ENCODE measurements at regions not wholly inside any gene's neighbourhood (a gene's known extent, or its start where the extent isn't known, plus 50 kb on each side); places are given as distances from the start of the nearest gene placed in this dataset.

DNA sequence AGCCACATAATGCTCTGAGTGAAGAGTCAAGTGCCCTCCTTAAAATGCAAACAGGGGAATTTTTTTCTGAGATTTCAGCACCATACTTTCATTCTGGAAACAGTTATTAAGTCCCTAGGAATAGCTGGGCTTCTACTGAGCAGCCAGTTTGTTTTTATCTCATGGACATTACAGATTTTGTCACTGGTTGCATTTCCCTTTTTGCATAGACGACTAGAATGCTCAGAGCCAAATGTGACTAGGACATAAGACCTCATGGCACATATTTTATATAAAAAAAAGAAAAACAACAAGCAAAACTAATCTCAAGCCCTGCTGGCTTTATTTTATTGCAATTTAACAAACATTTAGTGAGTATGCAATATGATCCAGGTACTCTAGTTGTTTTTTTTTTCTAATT is 112.7 kb upstream of the NANOGP8 start:
- no peak for TF ChIP-seq YY1 (IDR thresholded peaks at IDR 0.05; ENCODE audit: low read depth)
- no peak for TF ChIP-seq ZBTB7A (IDR thresholded peaks at IDR 0.05; ENCODE audit: low read depth)
- TF ChIP-seq, protein P1, sequence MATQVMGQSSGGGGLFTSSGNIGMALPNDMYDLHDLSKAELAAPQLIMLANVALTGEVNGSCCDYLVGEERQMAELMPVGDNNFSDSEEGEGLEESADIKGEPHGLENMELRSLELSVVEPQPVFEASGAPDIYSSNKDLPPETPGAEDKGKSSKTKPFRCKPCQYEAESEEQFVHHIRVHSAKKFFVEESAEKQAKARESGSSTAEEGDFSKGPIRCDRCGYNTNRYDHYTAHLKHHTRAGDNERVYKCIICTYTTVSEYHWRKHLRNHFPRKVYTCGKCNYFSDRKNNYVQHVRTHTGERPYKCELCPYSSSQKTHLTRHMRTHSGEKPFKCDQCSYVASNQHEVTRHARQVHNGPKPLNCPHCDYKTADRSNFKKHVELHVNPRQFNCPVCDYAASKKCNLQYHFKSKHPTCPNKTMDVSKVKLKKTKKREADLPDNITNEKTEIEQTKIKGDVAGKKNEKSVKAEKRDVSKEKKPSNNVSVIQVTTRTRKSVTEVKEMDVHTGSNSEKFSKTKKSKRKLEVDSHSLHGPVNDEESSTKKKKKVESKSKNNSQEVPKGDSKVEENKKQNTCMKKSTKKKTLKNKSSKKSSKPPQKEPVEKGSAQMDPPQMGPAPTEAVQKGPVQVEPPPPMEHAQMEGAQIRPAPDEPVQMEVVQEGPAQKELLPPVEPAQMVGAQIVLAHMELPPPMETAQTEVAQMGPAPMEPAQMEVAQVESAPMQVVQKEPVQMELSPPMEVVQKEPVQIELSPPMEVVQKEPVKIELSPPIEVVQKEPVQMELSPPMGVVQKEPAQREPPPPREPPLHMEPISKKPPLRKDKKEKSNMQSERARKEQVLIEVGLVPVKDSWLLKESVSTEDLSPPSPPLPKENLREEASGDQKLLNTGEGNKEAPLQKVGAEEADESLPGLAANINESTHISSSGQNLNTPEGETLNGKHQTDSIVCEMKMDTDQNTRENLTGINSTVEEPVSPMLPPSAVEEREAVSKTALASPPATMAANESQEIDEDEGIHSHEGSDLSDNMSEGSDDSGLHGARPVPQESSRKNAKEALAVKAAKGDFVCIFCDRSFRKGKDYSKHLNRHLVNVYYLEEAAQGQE (IDR thresholded peaks at IDR 0.05; ENCODE audit: low read depth), result no peak
- TF ChIP-seq, protein P2, sequence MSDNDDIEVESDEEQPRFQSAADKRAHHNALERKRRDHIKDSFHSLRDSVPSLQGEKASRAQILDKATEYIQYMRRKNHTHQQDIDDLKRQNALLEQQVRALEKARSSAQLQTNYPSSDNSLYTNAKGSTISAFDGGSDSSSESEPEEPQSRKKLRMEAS (IDR thresholded peaks at IDR 0.05), result no peak
- TF ChIP-seq TCF12 (IDR thresholded peaks at IDR 0.05; ENCODE audit: low read depth), result no peak
- TF ChIP-seq TEAD4 (IDR thresholded peaks at IDR 0.05), result no peak
- no peak for TF ChIP-seq EP300 (IDR thresholded peaks at IDR 0.05; ENCODE audit: borderline replicate concordance)
- TF ChIP-seq EGR1 (IDR thresholded peaks at IDR 0.05), result no peak
- no peak for TF ChIP-seq NFIC (IDR thresholded peaks at IDR 0.05)
- TF ChIP-seq, protein P3, sequence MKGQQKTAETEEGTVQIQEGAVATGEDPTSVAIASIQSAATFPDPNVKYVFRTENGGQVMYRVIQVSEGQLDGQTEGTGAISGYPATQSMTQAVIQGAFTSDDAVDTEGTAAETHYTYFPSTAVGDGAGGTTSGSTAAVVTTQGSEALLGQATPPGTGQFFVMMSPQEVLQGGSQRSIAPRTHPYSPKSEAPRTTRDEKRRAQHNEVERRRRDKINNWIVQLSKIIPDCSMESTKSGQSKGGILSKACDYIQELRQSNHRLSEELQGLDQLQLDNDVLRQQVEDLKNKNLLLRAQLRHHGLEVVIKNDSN (IDR thresholded peaks at IDR 0.05), result no peak
- TF ChIP-seq RAD21 (IDR thresholded peaks at IDR 0.05; ENCODE audit: low read depth), result no peak
- no peak for TF ChIP-seq CEBPB (IDR thresholded peaks at IDR 0.05)

DNA sequence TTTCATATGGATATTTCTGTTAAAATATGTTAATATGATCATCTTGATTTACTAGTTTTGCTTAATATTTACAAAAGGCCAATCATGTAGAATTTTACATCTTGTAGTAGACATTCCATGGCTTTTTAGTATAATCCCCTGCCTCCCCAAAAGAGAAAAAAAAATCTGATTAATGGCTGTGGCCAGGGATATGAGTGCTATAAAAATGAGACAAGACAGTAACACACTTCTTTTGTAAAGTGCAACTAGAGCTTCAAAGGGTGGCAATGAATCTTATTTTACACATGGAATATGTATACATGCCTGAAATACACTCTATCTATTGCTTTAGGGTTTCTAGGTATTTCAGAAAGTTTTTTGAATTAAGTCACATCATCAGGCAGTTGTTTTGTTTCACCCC is 112.2 kb upstream of the NANOGP8 start:
- TF ChIP-seq YY1 (IDR thresholded peaks at IDR 0.05; ENCODE audit: low read depth), result no peak
- TF ChIP-seq, protein P3 (IDR thresholded peaks at IDR 0.05), result no peak
- TF ChIP-seq CEBPB (IDR thresholded peaks at IDR 0.05), result no peak
- TF ChIP-seq NFIC (IDR thresholded peaks at IDR 0.05), result no peak
- no peak for TF ChIP-seq ZBTB7A (IDR thresholded peaks at IDR 0.05; ENCODE audit: low read depth)
- no peak for TF ChIP-seq TEAD4 (IDR thresholded peaks at IDR 0.05)
- TF ChIP-seq FOXM1 (IDR thresholded peaks at IDR 0.05; ENCODE audit: borderline replicate concordance, low read depth), result no peak

DNA sequence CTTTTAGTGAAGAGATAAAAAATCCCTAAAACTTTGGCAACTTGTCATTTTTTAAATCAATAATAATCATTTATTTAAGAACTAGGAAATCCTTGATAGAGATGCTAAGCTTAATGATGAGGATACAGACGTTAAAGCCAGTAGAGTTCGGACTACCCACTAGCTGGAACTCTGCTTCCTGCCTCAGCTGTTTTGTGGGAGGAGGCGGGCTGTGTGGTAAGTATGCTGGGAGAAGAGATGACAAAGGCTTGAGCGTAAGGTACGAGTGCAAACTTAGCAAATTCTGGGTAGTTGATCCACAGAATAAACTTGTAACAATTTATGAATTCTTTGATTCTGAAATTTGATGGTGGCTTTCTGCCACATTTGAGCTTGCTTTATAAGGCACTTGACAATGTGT is 111.2 kb upstream of the NANOGP8 start:
- TF ChIP-seq, protein P2 (IDR thresholded peaks at IDR 0.05), result no peak
- no peak for TF ChIP-seq CEBPB (IDR thresholded peaks at IDR 0.05)
- no peak for TF ChIP-seq YY1 (IDR thresholded peaks at IDR 0.05; ENCODE audit: low read depth)
- TF ChIP-seq EP300 (IDR thresholded peaks at IDR 0.05; ENCODE audit: borderline replicate concordance), result no peak
- TF ChIP-seq EGR1 (IDR thresholded peaks at IDR 0.05), result no peak
- TF ChIP-seq CREB1 (IDR thresholded peaks at IDR 0.05; ENCODE audit: low read depth), result no peak
- TF ChIP-seq TCF12 (IDR thresholded peaks at IDR 0.05; ENCODE audit: low read depth), result no peak
- TF ChIP-seq FOXM1 (IDR thresholded peaks at IDR 0.05; ENCODE audit: borderline replicate concordance, low read depth), result no peak
- TF ChIP-seq NFIC (IDR thresholded peaks at IDR 0.05), result no peak

DNA sequence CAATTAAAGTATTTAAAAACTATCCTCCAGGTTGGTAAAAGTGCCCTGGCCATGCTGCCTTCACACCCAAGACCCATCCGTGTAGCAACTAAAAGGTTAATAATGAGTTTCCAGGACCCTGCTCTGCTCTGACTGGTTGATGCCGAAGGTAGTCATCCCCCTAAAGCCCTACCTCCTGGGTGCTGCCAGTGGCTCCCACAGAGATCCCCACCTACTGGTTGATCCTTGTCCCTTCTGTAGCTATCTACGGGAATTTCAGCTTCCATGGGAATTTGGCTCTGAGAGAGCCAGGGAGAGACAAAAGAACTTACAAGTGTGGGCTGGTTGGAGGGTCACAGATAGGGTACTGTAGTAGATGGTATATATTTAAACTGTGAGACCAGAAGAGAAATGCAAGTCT is 110.6 kb upstream of the NANOGP8 start:
- TF ChIP-seq FOXM1 (IDR thresholded peaks at IDR 0.05; ENCODE audit: borderline replicate concordance, low read depth) (no peak), NFIC (IDR thresholded peaks at IDR 0.05) (no peak), EP300 (IDR thresholded peaks at IDR 0.05; ENCODE audit: borderline replicate concordance) (no peak), RAD21 (IDR thresholded peaks at IDR 0.05; ENCODE audit: low read depth) (no peak), YY1 (IDR thresholded peaks at IDR 0.05; ENCODE audit: low read depth) (no peak), ZBTB7A (IDR thresholded peaks at IDR 0.05; ENCODE audit: low read depth) (no peak)
- TF ChIP-seq, protein P3 (IDR thresholded peaks at IDR 0.05), result no peak

DNA sequence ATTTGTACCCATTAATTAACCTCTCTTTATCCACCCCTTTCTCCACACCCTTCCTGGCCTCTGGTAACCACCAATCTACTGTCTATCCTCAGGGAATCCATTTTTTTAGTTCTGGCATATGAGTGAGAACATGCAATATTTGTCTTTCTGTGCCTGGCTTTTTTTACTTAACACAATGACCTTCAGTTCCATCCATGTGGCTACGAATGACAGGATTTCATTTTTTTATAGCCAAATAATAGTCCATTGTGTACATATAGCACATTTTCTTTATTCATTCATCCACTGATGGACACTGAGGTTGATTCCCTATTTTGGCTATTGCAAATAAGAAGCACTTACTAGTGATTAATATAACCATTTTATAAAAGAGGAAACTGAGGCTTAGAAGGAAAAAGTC is 109.9 kb upstream of the NANOGP8 start:
- TF ChIP-seq ZBTB7A (IDR thresholded peaks at IDR 0.05; ENCODE audit: low read depth), result no peak
- TF ChIP-seq, protein P1 (IDR thresholded peaks at IDR 0.05; ENCODE audit: low read depth), result no peak
- TF ChIP-seq TAF1 (IDR thresholded peaks at IDR 0.05; ENCODE audit: low read depth), result no peak
- TF ChIP-seq CEBPB (IDR thresholded peaks at IDR 0.05), result no peak

DNA sequence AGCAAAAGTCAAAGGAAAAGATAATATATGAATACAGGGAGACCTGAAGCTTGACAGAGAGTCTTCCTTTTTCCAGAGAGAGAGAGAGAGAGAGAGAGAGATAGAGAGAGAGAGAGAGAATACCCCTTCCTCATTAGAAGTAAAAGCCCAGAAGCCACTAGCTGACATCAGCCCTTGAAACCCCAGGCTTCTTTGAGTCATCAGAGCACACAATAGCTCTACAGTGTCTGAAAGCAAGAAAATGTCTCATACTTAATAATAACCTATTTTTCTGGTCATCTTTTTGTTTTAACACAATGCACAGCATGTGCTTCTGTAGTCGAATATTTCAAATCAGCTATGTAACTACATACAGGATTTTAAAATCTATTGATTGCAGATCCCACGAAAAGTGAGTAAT is 109.2 kb upstream of the NANOGP8 start:
- TF ChIP-seq RAD21 (IDR thresholded peaks at IDR 0.05; ENCODE audit: low read depth), result no peak
- TF ChIP-seq TAF1 (IDR thresholded peaks at IDR 0.05; ENCODE audit: low read depth), result no peak
- TF ChIP-seq ZBTB7A (IDR thresholded peaks at IDR 0.05; ENCODE audit: low read depth), result no peak
- no peak for TF ChIP-seq CEBPB (IDR thresholded peaks at IDR 0.05)
- no peak for TF ChIP-seq CREB1 (IDR thresholded peaks at IDR 0.05; ENCODE audit: low read depth)
- no peak for TF ChIP-seq FOXM1 (IDR thresholded peaks at IDR 0.05; ENCODE audit: borderline replicate concordance, low read depth)
- no peak for TF ChIP-seq EP300 (IDR thresholded peaks at IDR 0.05; ENCODE audit: borderline replicate concordance)
- TF ChIP-seq, protein P3 (IDR thresholded peaks at IDR 0.05), result no peak
- no peak for TF ChIP-seq NFIC (IDR thresholded peaks at IDR 0.05)
- TF ChIP-seq TCF12 (IDR thresholded peaks at IDR 0.05; ENCODE audit: low read depth), result no peak

Measured in Ishikawa (cell line).